ENCODE measurements at regions not wholly inside any gene's neighbourhood (a gene's known extent, or its start where the extent isn't known, plus 50 kb on each side); places are given as distances from the start of the nearest gene placed in this dataset.

DNA sequence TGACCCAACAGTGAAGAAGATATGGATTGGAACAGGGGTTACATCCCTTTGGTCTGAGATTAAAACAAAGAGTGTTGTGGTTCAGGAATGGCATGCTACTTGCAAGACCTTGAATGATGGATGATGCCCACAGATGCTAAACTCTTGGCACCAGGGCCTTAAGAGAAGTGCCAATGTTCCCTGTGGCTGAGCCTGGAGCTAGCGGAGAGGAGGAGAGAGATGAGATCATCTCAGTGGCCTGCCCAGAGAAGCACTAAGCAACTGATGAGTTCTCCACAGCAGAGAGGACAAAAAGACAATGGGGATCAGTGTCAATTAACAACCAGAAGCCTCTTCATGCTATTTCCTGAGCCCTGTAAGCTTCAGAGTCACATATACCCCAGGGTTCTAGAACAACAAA lies 97.8 kb downstream of the ELAPOR2 start:
- intact Hi-C loops (cut with DNase I): no loop called here
- no peaks in the 10 kb centered on the region for H3K36me3 ChIP-seq (replicated peaks in 1 of 2)
- no peak overlapping the region for H3K4me3 ChIP-seq
- 50 to 81% (median 77%) methylated on average over 1 of the region's 1 CpG for WGBS, 4 donors
- H3K27ac ChIP-seq: no peak overlapping the region
- no peaks in the 10 kb centered on the region for H3K4me1 ChIP-seq (replicated peaks in 1 of 2)
- DNase-seq: peak in 6 of 7 donors; percentile 22 to 61 (median 32)
- no peaks in the 10 kb centered on the region for H3K9me3 ChIP-seq (replicated peaks in 1 of 3)
- TF ChIP-seq, protein P1, sequence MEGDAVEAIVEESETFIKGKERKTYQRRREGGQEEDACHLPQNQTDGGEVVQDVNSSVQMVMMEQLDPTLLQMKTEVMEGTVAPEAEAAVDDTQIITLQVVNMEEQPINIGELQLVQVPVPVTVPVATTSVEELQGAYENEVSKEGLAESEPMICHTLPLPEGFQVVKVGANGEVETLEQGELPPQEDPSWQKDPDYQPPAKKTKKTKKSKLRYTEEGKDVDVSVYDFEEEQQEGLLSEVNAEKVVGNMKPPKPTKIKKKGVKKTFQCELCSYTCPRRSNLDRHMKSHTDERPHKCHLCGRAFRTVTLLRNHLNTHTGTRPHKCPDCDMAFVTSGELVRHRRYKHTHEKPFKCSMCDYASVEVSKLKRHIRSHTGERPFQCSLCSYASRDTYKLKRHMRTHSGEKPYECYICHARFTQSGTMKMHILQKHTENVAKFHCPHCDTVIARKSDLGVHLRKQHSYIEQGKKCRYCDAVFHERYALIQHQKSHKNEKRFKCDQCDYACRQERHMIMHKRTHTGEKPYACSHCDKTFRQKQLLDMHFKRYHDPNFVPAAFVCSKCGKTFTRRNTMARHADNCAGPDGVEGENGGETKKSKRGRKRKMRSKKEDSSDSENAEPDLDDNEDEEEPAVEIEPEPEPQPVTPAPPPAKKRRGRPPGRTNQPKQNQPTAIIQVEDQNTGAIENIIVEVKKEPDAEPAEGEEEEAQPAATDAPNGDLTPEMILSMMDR (IDR thresholded peaks at IDR 0.05): no peak
- no peak for TF ChIP-seq POLR2A (IDR thresholded peaks at IDR 0.05)
- H3K27me3 ChIP-seq: no peaks in the 10 kb centered on the region

DNA sequence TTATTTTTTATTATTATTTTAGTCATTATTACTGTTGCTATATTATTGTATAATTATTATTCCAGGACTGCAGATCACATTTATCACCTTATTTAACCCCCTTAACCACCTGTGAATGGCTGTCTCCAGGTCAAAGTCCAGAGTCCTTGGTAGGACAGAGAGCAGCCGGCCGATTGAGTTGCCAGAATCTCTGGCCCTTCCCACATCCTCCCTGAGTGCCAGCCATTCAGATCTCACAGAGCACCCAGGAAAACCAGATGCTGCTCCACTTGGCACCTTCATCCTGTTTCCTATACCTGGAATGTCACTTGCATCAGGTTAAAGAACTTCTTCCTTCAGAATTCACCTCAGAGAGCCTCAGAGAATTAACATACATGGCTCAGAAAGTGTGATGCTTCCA lies 101.1 kb downstream of the ELAPOR2 start:
- peaks cover 4 to 19% of the 10 kb centered on the region in 2 donors for H3K4me1 ChIP-seq (replicated peaks in 1 of 2)
- intact Hi-C loops (cut with DNase I): no loop called here

DNA sequence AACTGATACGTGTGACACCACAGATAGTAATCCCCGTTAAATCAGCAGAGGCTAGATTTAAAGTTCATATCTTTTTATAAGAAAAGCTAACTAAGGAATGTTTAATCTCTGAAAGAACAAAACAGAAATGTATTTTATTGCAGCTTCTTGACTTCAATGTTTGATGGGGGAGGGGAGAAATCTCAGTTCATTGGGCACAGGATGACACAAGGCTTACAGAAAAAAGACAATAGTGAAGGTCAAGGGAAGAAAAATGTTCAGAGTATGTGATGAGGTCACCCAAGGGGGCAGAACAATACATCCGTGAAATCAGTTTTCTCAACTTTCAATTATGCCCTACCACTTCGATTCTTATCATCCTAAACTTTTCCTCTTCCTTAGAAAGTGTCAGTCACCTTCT lies 102.9 kb downstream of the ELAPOR2 start:
- no peak overlapping the region for H3K4me3 ChIP-seq
- peaks cover 4 to 19% of the 10 kb centered on the region in 2 donors for H3K4me1 ChIP-seq (replicated peaks in 1 of 2)
- no peaks in the 10 kb centered on the region for H3K36me3 ChIP-seq (replicated peaks in 1 of 2)
- H3K9me3 ChIP-seq (replicated peaks in 1 of 3): no peaks in the 10 kb centered on the region
- no peaks in the 10 kb centered on the region for H3K27me3 ChIP-seq
- no peak for TF ChIP-seq POLR2A (IDR thresholded peaks at IDR 0.05)
- no peak overlapping the region for H3K27ac ChIP-seq
- intact Hi-C loops (cut with DNase I): no loop called here
- no peak for DNase-seq
- WGBS, 4 donors: 41 to 53% (median 43%) methylated on average over 4 of the region's 4 CpGs

More for the DNA sequence above, 101.1 kb downstream of the ELAPOR2 start:
- WGBS, 4 donors: 67 to 88% (median 80%) methylated on average over 2 of the region's 2 CpGs
- no peak for TF ChIP-seq POLR2A (IDR thresholded peaks at IDR 0.05)
- TF ChIP-seq, protein P1 (IDR thresholded peaks at IDR 0.05): no peak
- DNase-seq: no peak
- H3K36me3 ChIP-seq (replicated peaks in 1 of 2): no peaks in the 10 kb centered on the region
- H3K27me3 ChIP-seq: no peaks in the 10 kb centered on the region
- H3K9me3 ChIP-seq (replicated peaks in 1 of 3): no peaks in the 10 kb centered on the region
- no peak overlapping the region for H3K4me3 ChIP-seq
- no peak overlapping the region for H3K27ac ChIP-seq

DNA sequence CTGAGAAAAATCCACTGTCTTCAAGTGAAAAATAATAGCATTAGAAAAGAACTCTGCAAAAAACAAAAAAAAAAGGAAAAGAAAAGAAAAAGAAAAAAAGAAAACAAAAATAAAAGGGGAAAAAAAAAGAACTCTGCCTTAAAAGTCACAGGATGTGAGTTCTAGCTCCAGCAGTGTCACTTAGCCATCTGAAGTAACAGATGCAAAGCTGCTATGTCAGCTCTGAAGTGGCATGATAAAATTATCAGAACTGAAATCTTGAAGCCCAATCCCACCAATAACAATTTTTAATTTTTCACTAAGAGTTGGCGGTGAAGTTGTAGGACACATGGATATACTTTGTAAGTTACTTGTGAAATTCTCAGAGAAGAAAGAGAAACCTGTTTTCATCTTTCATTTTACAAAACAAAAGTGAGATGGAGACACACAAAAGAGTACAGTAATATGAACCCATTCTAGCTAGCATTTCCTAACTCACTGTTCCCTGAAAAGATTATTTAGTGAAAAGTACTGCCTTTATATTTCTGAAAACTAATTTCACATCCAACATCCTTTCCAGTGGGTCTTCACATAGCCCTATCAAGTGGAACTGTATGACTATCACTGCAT lies 103.5 kb downstream of the ELAPOR2 start:
- WGBS, 4 donors: 85 to 100% (median 97%) methylated on average over 1 of the region's 1 CpG
- TF ChIP-seq, protein P1 (IDR thresholded peaks at IDR 0.05): no peak
- no peak for TF ChIP-seq POLR2A (IDR thresholded peaks at IDR 0.05)
- Histone ChIP-seq H3K27me3 (no peaks in the 10 kb centered on the region), H3K36me3 (replicated peaks in 1 of 2) (no peaks in the 10 kb centered on the region), H3K27ac (no peak overlapping the region), H3K4me1 (replicated peaks in 1 of 2) (peaks cover 4 to 19% of the 10 kb centered on the region in 2 donors), H3K4me3 (no peak overlapping the region), H3K9me3 (replicated peaks in 1 of 3) (no peaks in the 10 kb centered on the region)
- intact Hi-C loops (cut with DNase I): no loop called here
- DNase-seq: no peak

DNA sequence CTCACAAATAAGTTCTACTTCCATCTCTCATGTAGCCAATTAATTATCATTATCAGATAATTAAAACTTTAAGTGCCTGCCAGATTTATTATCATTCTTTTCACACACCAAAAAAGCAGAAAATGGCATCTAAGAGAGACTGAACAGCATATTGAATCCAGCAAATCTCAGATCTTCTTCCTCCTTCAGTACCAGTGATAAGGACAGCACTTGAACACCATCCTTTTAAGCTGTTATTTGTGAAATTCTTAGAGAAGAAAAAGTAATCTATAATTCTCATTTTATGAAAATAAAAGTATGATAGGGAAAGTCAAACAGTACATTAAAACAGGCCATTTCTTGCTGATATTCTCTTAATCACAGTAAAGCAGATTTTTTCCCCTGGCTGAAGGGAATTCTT lies 104.5 kb downstream of the ELAPOR2 start:
- no peak for TF ChIP-seq POLR2A (IDR thresholded peaks at IDR 0.05)
- TF ChIP-seq, protein P1 (IDR thresholded peaks at IDR 0.05): no peak
- Histone ChIP-seq H3K4me3 (no peak overlapping the region), H3K27me3 (no peaks in the 10 kb centered on the region), H3K36me3 (replicated peaks in 1 of 2) (no peaks in the 10 kb centered on the region), H3K4me1 (replicated peaks in 1 of 2) (peaks cover 4 to 19% of the 10 kb centered on the region in 2 donors), H3K9me3 (replicated peaks in 1 of 3) (no peaks in the 10 kb centered on the region), H3K27ac (no peak overlapping the region)
- intact Hi-C loops (cut with DNase I): no loop called here
- DNase-seq: no peak

All from adrenal gland (tissue), 9 donors.